ENCODE measurements at regions not wholly inside any gene's neighbourhood (a gene's known extent, or its start where the extent isn't known, plus 50 kb on each side); places are given as distances from the start of the nearest gene placed in this dataset.

DNA sequence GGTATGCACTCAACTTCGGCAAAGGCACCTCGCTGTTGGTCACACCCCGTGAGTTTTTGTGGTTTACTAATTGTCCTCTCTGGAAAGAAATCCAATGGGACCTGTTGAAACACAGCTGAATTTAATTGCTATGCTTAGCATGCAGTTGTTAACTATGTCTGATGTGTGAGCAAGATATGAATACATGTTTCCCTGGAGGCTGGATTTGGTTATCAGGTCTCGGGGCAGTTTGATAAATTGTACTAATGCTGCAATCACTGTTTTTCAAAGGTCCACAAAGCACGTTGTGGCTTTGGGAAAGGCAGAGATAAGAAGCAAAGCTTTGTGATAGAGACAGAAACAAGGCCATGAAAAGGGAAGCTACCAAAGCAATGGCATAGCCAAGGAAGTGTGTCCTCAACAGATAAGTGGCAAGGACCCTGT, 91.3 kb downstream of the DAD1 start:
- no peaks in the 10 kb centered on the region for H3K4me1 Mint-ChIP-seq (ENCODE audit: low read depth)
- DNase-seq (ENCODE audit: low spot score) = no peak
- H3K27ac Mint-ChIP-seq (ENCODE audit: unreplicated experiment) = no peak overlapping the region
- H3K4me3 Mint-ChIP-seq (ENCODE audit: unreplicated experiment) = no peak overlapping the region
- no peaks in the 10 kb centered on the region for H3K36me3 Mint-ChIP-seq (ENCODE audit: low read depth)
- H3K27me3 Mint-ChIP-seq (ENCODE audit: low read depth) = no peaks in the 10 kb centered on the region
- TF ChIP-seq, protein P1, sequence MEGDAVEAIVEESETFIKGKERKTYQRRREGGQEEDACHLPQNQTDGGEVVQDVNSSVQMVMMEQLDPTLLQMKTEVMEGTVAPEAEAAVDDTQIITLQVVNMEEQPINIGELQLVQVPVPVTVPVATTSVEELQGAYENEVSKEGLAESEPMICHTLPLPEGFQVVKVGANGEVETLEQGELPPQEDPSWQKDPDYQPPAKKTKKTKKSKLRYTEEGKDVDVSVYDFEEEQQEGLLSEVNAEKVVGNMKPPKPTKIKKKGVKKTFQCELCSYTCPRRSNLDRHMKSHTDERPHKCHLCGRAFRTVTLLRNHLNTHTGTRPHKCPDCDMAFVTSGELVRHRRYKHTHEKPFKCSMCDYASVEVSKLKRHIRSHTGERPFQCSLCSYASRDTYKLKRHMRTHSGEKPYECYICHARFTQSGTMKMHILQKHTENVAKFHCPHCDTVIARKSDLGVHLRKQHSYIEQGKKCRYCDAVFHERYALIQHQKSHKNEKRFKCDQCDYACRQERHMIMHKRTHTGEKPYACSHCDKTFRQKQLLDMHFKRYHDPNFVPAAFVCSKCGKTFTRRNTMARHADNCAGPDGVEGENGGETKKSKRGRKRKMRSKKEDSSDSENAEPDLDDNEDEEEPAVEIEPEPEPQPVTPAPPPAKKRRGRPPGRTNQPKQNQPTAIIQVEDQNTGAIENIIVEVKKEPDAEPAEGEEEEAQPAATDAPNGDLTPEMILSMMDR (IDR thresholded peaks at IDR 0.05) = no peak
- no peaks in the 10 kb centered on the region for H3K9me3 Mint-ChIP-seq (ENCODE audit: low read depth)

DNA sequence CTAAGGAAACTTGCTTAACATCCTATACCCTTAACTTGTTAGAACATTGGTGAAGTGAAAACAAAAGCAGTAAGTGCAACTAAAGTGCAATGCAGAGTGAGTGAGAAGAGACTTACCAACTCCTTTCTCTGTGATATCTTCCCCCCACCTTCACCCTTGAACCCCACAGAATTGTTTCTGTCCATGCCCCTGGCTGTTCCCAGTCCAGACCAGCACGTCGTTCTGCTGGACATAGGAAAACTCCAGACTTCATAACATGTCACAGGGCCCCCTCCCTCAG, 91.9 kb downstream of the DAD1 start:
- no peaks in the 10 kb centered on the region for H3K27me3 Mint-ChIP-seq (ENCODE audit: low read depth)
- no peaks in the 10 kb centered on the region for H3K9me3 Mint-ChIP-seq (ENCODE audit: low read depth)
- no peak for DNase-seq (ENCODE audit: low spot score)
- H3K27ac Mint-ChIP-seq (ENCODE audit: unreplicated experiment) = no peak overlapping the region
- TF ChIP-seq, protein P1 (IDR thresholded peaks at IDR 0.05) = no peak
- no peaks in the 10 kb centered on the region for H3K4me1 Mint-ChIP-seq (ENCODE audit: low read depth)
- H3K36me3 Mint-ChIP-seq (ENCODE audit: low read depth) = no peaks in the 10 kb centered on the region
- H3K4me3 Mint-ChIP-seq (ENCODE audit: unreplicated experiment) = no peak overlapping the region

DNA sequence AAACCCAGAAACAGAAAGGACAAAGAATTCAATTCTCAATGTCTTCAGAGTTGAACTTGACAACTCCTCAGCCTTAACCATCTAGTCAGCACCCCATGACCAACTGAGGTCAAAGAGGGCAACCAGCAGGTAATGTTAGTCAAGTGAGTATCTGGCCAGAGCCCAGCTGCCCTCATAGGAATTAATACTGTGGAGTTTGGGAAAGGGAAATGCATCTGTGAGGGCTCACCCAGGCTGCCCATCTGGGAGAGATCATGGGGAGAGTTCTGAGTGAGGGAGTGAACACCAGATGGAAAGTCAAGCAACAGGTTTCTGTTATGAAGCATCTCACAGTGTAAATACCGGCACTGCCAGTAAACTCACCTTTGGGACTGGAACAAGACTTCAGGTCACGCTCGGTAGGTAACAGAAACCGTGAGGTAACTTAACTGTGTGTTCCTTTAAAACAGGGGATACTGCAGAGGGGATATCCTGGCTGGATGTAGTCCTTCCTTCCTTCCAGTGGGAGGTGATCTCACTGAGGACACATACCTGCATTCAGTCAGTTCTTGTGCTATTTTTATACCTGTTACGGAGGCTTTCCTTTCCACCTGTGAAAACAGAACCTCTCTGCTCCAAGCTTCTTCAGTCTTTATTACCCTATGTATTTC, 94.4 kb downstream of the DAD1 start:
- no peak for DNase-seq (ENCODE audit: low spot score)
- peaks cover 14% of the 10 kb centered on the region for H3K4me1 Mint-ChIP-seq (ENCODE audit: low read depth)
- no peaks in the 10 kb centered on the region for H3K9me3 Mint-ChIP-seq (ENCODE audit: low read depth)
- no peaks in the 10 kb centered on the region for H3K36me3 Mint-ChIP-seq (ENCODE audit: low read depth)
- H3K27ac Mint-ChIP-seq (ENCODE audit: unreplicated experiment) = no peak overlapping the region
- H3K4me3 Mint-ChIP-seq (ENCODE audit: unreplicated experiment) = no peak overlapping the region
- TF ChIP-seq, protein P1 (IDR thresholded peaks at IDR 0.05) = no peak
- H3K27me3 Mint-ChIP-seq (ENCODE audit: low read depth) = no peaks in the 10 kb centered on the region

DNA sequence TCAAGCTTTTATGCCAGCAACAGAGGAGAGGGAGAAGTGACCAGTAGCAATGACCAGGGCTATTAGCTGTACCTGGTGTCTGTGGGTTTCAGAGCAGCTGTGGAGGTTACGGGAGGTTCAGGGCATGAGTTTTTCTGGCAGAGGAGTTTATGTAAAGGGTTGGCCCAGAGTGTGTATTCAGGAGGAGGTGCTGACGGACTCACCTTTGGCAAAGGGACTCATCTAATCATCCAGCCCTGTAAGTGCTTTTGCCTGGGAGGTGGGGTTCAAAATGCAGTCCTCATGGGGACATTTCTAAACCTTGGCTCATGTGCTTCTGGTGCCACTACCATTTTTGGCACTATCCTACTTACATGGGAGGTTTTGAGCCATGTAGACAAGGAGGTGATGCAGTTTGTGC, 95.3 kb downstream of the DAD1 start:
- no peaks in the 10 kb centered on the region for H3K36me3 Mint-ChIP-seq (ENCODE audit: low read depth)
- peaks cover 19% of the 10 kb centered on the region for H3K4me1 Mint-ChIP-seq (ENCODE audit: low read depth)
- H3K27ac Mint-ChIP-seq (ENCODE audit: unreplicated experiment) = no peak overlapping the region
- no peak overlapping the region for H3K4me3 Mint-ChIP-seq (ENCODE audit: unreplicated experiment)
- no peaks in the 10 kb centered on the region for H3K9me3 Mint-ChIP-seq (ENCODE audit: low read depth)
- DNase-seq (ENCODE audit: low spot score) = no peak
- H3K27me3 Mint-ChIP-seq (ENCODE audit: low read depth) = no peaks in the 10 kb centered on the region
- TF ChIP-seq, protein P1 (IDR thresholded peaks at IDR 0.05) = no peak

DNA sequence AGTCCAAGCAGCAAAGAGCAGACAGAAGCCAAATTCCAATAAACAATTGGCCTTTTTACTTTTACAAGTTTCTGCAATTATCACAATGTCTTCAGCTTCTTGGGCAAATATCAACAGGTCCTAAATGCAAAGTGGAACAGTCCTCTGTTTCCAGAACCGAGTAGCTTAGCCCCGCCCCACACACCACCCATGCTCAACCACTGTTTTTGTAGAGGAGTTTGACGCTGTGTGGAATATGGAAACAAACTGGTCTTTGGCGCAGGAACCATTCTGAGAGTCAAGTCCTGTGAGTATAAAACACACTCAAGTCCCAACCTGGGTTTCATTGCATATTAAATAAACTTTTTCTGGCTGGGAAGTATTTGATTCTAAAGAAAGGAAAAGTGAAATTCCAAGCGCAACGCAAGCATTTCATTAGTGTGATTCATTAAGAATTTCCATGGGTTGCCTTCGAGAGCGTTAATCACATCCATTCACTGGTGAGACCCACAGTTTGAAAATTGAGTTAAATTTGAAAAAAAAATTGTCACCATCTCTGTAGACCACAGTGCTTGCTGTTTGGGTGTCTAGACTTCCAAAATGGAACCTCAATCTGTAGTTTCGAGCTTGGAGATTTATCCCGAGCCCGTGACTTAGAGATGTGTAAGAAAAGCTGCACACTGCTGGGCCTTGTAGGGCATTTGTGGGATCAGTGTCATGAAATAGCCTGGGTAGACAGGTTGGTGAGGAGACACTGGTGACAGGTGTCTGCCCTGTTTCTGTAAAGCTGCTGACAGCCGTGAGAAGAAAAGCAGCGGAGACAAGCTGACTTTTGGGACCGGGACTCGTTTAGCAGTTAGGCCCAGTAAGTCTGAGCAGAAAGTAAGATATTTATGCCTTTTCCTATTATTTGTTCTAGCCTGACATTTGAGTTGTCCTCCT, 96.1 kb downstream of the DAD1 start:
- Mint-ChIP-seq H3K4me3 (ENCODE audit: unreplicated experiment) (no peak overlapping the region), H3K27me3 (ENCODE audit: low read depth) (no peaks in the 10 kb centered on the region), H3K27ac (ENCODE audit: unreplicated experiment) (no peak overlapping the region), H3K4me1 (ENCODE audit: low read depth) (peaks cover 25% of the 10 kb centered on the region), H3K9me3 (ENCODE audit: low read depth) (no peaks in the 10 kb centered on the region), H3K36me3 (ENCODE audit: low read depth) (no peaks in the 10 kb centered on the region)
- no peak for DNase-seq (ENCODE audit: low spot score)
- TF ChIP-seq, protein P1 (IDR thresholded peaks at IDR 0.05) = no peak
